Activated naive CD4-positive, alpha-beta T cell treated with anti-CD3 and anti-CD28 coated beads, Interleukin-2, amount 50 U/mL, for 24 hours (primary cell): ENCODE measurements at regions not wholly inside any gene's neighbourhood (a gene's known extent, or its start where the extent isn't known, plus 50 kb on each side); places are given as distances from the start of the nearest gene placed in this dataset.
"Not testable (repeated sequence)": the region's sequence is repeated elsewhere in the genome, so short reads cannot be mapped to it uniquely, and the experiment has no call there.

ENCODE experiments used
- H3K27ac Mint-ChIP-seq: one replicate; pipeline ENCODE4 v1.8.0; 2021; ENCODE audit warnings: mild to moderate bottlenecking, mixed read lengths
- H3K27me3 Mint-ChIP-seq: one replicate; pipeline ENCODE4 v1.8.0; 2021; ENCODE audit warnings: mixed read lengths
- H3K36me3 Mint-ChIP-seq: one replicate; pipeline ENCODE4 v1.8.0; 2021; ENCODE audit warnings: mixed read lengths
- H3K4me1 Mint-ChIP-seq: one replicate; pipeline ENCODE4 v1.8.0; 2021; ENCODE audit warnings: mixed read lengths
- H3K4me3 Mint-ChIP-seq: one replicate; pipeline ENCODE4 v1.8.0; 2021; ENCODE audit warnings: mild to moderate bottlenecking, mixed read lengths
- H3K9me3 Mint-ChIP-seq: one replicate; pipeline ENCODE4 v1.8.0; 2021; ENCODE audit warnings: mixed read lengths

DNA sequence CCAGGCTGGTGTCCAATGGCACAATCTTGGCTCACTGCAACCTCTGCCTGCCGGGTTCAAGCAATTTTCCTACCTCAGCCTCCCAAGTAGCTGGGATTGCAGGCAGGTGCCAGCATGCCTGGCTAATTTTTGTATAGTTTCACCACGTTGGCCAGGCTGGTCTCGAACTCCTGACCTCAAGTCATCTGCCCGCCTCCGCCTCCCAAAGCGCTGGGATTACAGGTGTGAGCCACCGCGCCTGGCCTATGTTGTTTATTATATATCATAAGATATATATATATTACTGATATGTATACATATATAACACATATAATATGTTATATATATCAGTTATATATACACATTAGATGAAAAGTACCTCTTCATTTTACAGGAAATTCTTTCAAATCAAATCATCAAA lies 914.7 kb downstream of the FOXD4L5 start:
- H3K9me3 Mint-ChIP-seq, H3K27me3 Mint-ChIP-seq, H3K4me1 Mint-ChIP-seq, H3K4me3 Mint-ChIP-seq, H3K27ac Mint-ChIP-seq, H3K36me3 Mint-ChIP-seq: not testable (repeated sequence)

DNA sequence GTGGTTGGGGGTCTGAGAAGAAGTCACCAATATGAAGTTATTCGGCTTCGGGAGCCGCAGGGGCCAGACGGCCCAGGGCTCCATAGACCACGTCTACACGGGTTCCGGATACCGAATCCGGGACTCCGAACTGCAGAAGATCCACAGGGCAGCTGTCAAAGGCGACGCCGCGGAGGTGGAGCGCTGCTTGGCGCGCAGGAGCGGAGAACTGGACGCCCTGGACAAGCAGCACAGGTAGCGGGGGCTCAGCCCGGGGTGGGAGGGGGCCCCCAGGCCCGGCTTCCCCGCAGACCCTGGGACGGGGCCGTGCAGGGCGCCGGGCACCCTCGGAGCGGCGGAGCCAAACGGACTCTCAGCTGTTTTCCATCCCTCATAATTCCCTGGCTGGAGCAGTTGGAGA lies 915.4 kb downstream of the FOXD4L5 start:
- H3K27me3 Mint-ChIP-seq, H3K9me3 Mint-ChIP-seq, H3K27ac Mint-ChIP-seq, H3K4me1 Mint-ChIP-seq, H3K36me3 Mint-ChIP-seq, H3K4me3 Mint-ChIP-seq: not testable (repeated sequence)

DNA sequence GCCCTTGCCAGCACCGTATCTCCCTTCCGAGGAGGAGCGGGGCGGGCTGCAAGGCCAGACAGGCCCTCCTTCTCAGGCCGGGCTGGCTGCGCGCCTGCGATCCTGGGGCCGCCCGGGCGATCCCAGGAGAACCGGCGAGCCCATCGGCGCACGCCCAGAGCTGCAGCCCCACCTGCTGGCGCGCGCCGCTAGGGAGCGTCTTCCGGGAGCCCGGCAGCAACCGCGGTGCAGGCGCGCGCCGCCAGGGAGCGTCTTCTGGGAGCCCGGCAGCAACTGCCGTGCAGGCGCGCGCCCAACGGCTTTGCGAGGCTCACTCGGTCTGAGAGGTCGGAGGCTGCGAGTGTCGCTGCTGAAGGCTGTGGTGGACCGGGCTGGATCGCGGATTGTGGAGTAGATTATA lies 915.9 kb downstream of the FOXD4L5 start:
- H3K9me3 Mint-ChIP-seq, H3K4me3 Mint-ChIP-seq, H3K4me1 Mint-ChIP-seq, H3K27me3 Mint-ChIP-seq, H3K36me3 Mint-ChIP-seq, H3K27ac Mint-ChIP-seq: not testable (repeated sequence)

DNA sequence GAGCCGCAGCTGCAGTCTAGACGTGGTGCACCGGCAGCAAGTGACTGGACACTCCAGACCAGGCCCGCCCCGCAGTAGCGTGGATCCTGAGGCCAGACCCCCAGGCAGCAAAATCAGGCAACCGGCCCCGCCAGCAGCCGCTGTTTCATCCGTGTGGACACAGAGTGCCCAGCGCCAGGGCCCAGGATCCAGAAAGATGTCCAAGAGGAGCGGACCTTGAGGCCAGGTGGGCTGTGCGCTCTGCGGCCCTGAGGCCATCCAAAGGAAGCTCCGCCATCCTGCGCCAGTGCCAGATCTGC lies 916.4 kb downstream of the FOXD4L5 start:
- H3K27me3 Mint-ChIP-seq, H3K36me3 Mint-ChIP-seq, H3K9me3 Mint-ChIP-seq, H3K4me1 Mint-ChIP-seq, H3K27ac Mint-ChIP-seq: not testable (repeated sequence)
- H3K4me3 Mint-ChIP-seq: peak overlapping the region; percentile 70

DNA sequence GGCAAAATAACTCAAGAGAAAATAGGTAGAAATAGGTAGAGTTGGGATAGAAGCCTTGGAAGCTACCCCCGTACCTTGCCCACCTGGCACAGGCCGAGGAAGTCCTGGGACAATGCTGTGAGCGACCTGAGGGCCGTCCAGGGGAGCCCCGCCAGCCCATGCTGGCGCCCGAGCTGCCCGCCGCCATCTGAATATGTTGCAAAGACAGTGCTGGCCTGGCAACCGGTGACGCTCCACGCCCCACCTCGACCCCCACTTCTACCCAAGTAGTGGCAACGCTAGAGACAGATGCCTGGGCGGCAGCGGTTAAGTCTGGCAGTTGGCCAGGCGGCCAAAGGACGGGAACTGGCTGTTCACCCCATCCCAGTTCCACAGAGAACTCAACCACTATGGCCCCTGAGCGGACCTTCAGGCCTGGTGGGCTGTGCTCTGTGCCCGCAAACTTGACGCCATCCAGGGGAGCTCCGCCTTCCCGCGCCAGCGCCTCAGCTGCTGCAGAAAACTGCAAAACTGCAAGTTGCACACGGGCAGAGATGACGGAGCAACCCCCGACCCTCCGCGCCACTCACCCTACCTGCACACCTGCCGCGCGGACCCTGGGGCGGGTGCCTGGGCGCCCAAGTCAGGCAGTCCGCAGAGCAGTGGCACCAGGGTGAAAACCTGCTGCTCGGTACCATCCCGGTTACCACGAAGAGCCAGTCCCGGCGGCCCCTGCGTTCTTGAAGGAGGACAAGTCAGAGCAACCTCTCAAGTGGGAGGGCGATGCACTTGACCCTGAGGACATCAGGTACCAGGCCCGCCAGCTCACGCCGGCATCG lies 917.0 kb downstream of the FOXD4L5 start:
- peak overlapping the region; percentile 70 for H3K4me3 Mint-ChIP-seq
- not testable (repeated sequence) for H3K9me3 Mint-ChIP-seq, H3K27ac Mint-ChIP-seq, H3K27me3 Mint-ChIP-seq, H3K4me1 Mint-ChIP-seq, H3K36me3 Mint-ChIP-seq
